ENCODE measurements at regions not wholly inside any gene's neighbourhood (a gene's known extent, or its start where the extent isn't known, plus 50 kb on each side); places are given as distances from the start of the nearest gene placed in this dataset.

DNA sequence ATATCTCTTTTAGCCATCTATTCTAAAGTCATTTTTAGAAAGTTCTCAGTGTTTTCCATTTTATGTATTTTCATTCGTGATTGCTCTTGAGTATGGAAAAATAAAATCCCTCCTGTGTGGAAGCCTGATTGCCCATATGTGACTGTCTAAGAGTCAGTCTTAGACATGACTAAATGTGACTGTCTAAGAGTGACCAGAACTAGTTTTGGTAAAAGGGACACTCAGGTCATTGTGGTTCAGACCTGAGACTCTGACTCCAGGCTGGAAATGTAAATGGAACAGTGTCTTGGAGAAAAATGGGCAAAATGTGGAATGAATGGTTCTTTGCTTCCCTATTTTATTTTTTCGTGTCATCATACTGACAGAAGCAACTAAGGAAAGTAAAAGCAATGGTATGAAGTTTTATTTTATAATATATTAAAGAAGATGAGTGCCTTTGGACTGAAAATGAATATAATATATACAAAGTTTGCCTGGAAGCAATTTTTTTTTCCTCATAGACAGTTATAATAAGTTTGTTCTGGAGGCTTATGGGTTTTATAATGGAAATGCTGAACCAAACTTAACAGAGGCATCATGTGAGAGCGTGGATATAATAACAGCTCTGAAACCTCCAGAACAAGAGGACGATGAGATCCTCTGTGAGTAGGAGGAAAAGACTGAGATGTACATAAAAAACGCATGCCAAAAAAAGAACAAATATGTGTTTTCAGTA lies 264.4 kb downstream of the ZPLD1 start:
- Mint-ChIP-seq H3K27me3 (ENCODE audit: unreplicated experiment) (no peaks in the 10 kb centered on the region), H3K4me3 (ENCODE audit: unreplicated experiment) (no peak overlapping the region), H3K4me1 (ENCODE audit: low read depth, unreplicated experiment) (no peaks in the 10 kb centered on the region), H3K36me3 (ENCODE audit: unreplicated experiment) (no peaks in the 10 kb centered on the region), H3K27ac (ENCODE audit: unreplicated experiment) (no peak overlapping the region), H3K9me3 (ENCODE audit: unreplicated experiment) (no peaks in the 10 kb centered on the region)
- DNase-seq, result no peak
- TF ChIP-seq, protein P1, sequence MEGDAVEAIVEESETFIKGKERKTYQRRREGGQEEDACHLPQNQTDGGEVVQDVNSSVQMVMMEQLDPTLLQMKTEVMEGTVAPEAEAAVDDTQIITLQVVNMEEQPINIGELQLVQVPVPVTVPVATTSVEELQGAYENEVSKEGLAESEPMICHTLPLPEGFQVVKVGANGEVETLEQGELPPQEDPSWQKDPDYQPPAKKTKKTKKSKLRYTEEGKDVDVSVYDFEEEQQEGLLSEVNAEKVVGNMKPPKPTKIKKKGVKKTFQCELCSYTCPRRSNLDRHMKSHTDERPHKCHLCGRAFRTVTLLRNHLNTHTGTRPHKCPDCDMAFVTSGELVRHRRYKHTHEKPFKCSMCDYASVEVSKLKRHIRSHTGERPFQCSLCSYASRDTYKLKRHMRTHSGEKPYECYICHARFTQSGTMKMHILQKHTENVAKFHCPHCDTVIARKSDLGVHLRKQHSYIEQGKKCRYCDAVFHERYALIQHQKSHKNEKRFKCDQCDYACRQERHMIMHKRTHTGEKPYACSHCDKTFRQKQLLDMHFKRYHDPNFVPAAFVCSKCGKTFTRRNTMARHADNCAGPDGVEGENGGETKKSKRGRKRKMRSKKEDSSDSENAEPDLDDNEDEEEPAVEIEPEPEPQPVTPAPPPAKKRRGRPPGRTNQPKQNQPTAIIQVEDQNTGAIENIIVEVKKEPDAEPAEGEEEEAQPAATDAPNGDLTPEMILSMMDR (IDR thresholded peaks at IDR 0.05; ENCODE audit: partially characterized antibody, unreplicated experiment), result no peak

DNA sequence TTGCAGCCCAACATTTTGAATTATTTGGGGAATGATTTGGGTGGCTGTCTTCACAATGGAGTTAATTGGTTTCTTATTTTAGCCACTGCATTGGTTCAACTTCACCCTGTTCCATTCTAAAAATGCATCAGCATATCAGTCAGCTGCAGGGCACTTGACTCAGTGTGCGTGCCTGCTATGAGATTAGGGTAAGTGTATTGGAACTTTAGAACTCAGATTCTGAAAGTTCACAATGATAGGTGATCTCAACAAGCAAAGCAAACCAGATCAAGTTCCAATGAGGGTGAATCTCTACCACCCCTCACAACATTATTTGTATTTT lies 265.0 kb downstream of the ZPLD1 start:
- H3K4me1 Mint-ChIP-seq (ENCODE audit: low read depth, unreplicated experiment), result no peaks in the 10 kb centered on the region
- no peaks in the 10 kb centered on the region for H3K36me3 Mint-ChIP-seq (ENCODE audit: unreplicated experiment)
- no peak for DNase-seq
- no peaks in the 10 kb centered on the region for H3K27me3 Mint-ChIP-seq (ENCODE audit: unreplicated experiment)
- TF ChIP-seq, protein P1 (IDR thresholded peaks at IDR 0.05; ENCODE audit: partially characterized antibody, unreplicated experiment), result no peak
- H3K9me3 Mint-ChIP-seq (ENCODE audit: unreplicated experiment), result no peaks in the 10 kb centered on the region
- H3K4me3 Mint-ChIP-seq (ENCODE audit: unreplicated experiment), result no peak overlapping the region
- H3K27ac Mint-ChIP-seq (ENCODE audit: unreplicated experiment), result no peak overlapping the region

DNA sequence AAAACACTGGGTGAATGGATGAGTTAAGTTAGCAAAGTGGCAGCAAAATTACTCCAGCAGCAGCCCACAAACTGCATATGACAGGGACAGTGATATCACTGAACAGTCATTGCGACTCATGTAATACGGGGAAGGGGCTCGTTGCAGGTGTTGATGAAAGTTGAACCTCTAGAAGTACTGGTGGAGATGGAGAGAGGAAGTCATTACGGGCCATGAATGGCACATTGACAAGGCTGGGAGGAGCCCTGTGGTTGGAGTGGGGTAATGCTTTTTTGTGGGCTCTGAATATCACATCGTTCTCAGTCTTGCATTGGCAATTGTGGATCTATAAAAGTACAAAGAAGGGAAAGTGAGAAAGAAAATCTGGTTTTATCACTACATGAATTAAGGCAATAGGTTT lies 278.1 kb downstream of the ZPLD1 start:
- H3K4me1 Mint-ChIP-seq (ENCODE audit: low read depth, unreplicated experiment), result peaks cover 2% of the 10 kb centered on the region
- peaks cover 2% of the 10 kb centered on the region for H3K27me3 Mint-ChIP-seq (ENCODE audit: unreplicated experiment)
- H3K4me3 Mint-ChIP-seq (ENCODE audit: unreplicated experiment), result no peak overlapping the region
- DNase-seq, result no peak
- no peaks in the 10 kb centered on the region for H3K36me3 Mint-ChIP-seq (ENCODE audit: unreplicated experiment)
- H3K9me3 Mint-ChIP-seq (ENCODE audit: unreplicated experiment), result no peaks in the 10 kb centered on the region
- TF ChIP-seq, protein P1 (IDR thresholded peaks at IDR 0.05; ENCODE audit: partially characterized antibody, unreplicated experiment), result no peak
- no peak overlapping the region for H3K27ac Mint-ChIP-seq (ENCODE audit: unreplicated experiment)

DNA sequence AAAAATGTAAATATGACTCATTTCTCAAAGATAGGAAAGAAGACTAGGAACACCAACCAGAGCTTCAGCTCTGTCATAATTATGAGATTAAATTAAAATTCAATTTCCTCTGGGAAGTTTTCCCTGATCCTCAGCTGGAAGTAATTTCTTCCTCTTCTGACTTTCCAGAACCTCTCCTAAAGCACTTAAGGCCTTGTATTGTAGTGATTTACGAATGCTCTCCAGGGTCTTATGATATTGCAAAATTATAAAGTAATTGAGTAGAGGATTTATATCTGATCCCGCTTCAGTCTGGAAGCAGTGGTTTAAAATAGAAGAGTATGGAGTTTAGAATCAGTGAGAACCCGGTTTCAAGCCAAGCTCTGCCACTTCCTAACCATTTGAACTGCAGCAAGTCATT lies 279.8 kb downstream of the ZPLD1 start:
- Mint-ChIP-seq H3K36me3 (ENCODE audit: unreplicated experiment) (no peaks in the 10 kb centered on the region), H3K9me3 (ENCODE audit: unreplicated experiment) (no peaks in the 10 kb centered on the region), H3K27ac (ENCODE audit: unreplicated experiment) (no peak overlapping the region), H3K4me3 (ENCODE audit: unreplicated experiment) (no peak overlapping the region), H3K4me1 (ENCODE audit: low read depth, unreplicated experiment) (peaks cover 2% of the 10 kb centered on the region), H3K27me3 (ENCODE audit: unreplicated experiment) (no peaks in the 10 kb centered on the region)
- no peak for DNase-seq
- TF ChIP-seq, protein P1 (IDR thresholded peaks at IDR 0.05; ENCODE audit: partially characterized antibody, unreplicated experiment), result no peak

DNA sequence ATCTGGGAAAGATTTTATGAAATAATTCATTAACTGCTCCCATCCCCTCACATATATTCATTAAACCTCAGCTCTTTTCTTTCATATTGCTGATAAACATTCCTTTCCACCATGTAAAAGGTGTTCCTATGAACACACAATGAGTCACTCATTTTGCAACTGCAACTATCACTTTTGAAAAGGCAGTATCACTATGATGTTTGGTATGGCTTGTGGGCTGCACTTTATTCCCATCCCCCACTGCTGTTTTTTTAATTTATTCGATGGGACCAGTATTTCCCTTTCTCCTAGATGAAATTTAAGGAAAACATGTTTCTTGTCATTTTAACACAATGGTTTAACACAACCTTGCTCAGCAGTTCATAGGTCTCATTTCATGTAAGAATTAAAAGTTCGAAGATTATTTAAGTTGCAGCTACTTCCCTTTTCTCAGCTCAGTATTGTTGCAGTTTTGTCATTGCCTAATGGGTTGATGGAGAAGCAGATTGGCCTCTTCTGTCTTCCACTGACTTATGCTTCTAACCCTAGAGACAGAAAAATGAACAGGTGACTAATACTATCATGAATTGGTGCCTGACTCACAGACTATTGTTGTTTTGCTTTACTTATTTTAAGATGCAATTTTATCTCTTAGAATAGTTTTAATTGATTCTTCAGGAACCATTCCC lies 280.3 kb downstream of the ZPLD1 start:
- Mint-ChIP-seq H3K36me3 (ENCODE audit: unreplicated experiment) (no peaks in the 10 kb centered on the region), H3K27ac (ENCODE audit: unreplicated experiment) (no peak overlapping the region), H3K27me3 (ENCODE audit: unreplicated experiment) (no peaks in the 10 kb centered on the region), H3K4me1 (ENCODE audit: low read depth, unreplicated experiment) (peaks cover 2% of the 10 kb centered on the region), H3K9me3 (ENCODE audit: unreplicated experiment) (no peaks in the 10 kb centered on the region), H3K4me3 (ENCODE audit: unreplicated experiment) (no peak overlapping the region)
- DNase-seq, result no peak
- TF ChIP-seq, protein P1 (IDR thresholded peaks at IDR 0.05; ENCODE audit: partially characterized antibody, unreplicated experiment), result no peak
